ENCODE measurements at regions not wholly inside any gene's neighbourhood (a gene's known extent, or its start where the extent isn't known, plus 50 kb on each side); places are given as distances from the start of the nearest gene placed in this dataset.
A peak's percentile ranks its signal among the peaks of the same experiment; 100 is the strongest.

GRCh38 chr11:116376547-116376946, 396.2 kb downstream of the BUD13 start (continued):
- TF ChIP-seq MAFG (CRISPR knock-in tag; IDR thresholded peaks at IDR 0.05) (no peak), DNMT1 (CRISPR knock-in tag; IDR thresholded peaks at IDR 0.05) (no peak), ZNF205 (CRISPR knock-in tag; IDR thresholded peaks at IDR 0.05) (no peak), NR2F1 (CRISPR knock-in tag; IDR thresholded peaks at IDR 0.05) (peak in 1 of 2 experiments; percentile 67; a peak in 2 of 4 replicates), ZSCAN31 (CRISPR knock-in tag; IDR thresholded peaks at IDR 0.05; ENCODE audit: low read depth) (no peak), AHR (CRISPR knock-in tag; IDR thresholded peaks at IDR 0.05) (no peak), ZMYM4 (CRISPR knock-in tag; IDR thresholded peaks at IDR 0.05) (0 out of 2 replicates have a peak, but pooled peaks have one; percentile 61), ZFP62 (CRISPR knock-in tag; IDR thresholded peaks at IDR 0.05) (no peak), ZNF878 (CRISPR knock-in tag; IDR thresholded peaks at IDR 0.05) (no peak), ZNF180 (CRISPR knock-in tag; IDR thresholded peaks at IDR 0.05; ENCODE audit: borderline replicate concordance, low read depth) (no peak), ARHGAP35 (CRISPR knock-in tag; IDR thresholded peaks at IDR 0.05; ENCODE audit: borderline replicate concordance) (no peak), FOXA3 (CRISPR knock-in tag; IDR thresholded peaks at IDR 0.05) (peak; percentile 94), ZNF138 (CRISPR knock-in tag; IDR thresholded peaks at IDR 0.05; ENCODE audit: low read depth) (no peak), MED1 (CRISPR knock-in tag; IDR thresholded peaks at IDR 0.05) (peak; percentile 56; the same call in 1 of the 2 replicates), WIZ (CRISPR knock-in tag; IDR thresholded peaks at IDR 0.05) (no peak), ZNF317 (CRISPR knock-in tag; IDR thresholded peaks at IDR 0.05) (0 out of 2 replicates have a peak, but pooled peaks have one; percentile 60)
- TF ChIP-seq, protein P1, sequence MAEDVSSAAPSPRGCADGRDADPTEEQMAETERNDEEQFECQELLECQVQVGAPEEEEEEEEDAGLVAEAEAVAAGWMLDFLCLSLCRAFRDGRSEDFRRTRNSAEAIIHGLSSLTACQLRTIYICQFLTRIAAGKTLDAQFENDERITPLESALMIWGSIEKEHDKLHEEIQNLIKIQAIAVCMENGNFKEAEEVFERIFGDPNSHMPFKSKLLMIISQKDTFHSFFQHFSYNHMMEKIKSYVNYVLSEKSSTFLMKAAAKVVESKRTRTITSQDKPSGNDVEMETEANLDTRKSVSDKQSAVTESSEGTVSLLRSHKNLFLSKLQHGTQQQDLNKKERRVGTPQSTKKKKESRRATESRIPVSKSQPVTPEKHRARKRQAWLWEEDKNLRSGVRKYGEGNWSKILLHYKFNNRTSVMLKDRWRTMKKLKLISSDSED (CRISPR knock-in tag; IDR thresholded peaks at IDR 0.05), result no peak

Data from HepG2 (cell line).